NCI-H748 (cell line): ENCODE measurements at regions not wholly inside any gene's neighbourhood (a gene's known extent, or its start where the extent isn't known, plus 50 kb on each side); places are given as distances from the start of the nearest gene placed in this dataset.
A peak's percentile ranks its signal among the peaks of the same experiment; 100 is the strongest.

Experiments
- DNase-seq: peaks from one replicate; lab custom pipeline; 2025; ENCODE audit not compliant: unreplicated experiment; lab: John Stamatoyannopoulos, UW

DNA sequence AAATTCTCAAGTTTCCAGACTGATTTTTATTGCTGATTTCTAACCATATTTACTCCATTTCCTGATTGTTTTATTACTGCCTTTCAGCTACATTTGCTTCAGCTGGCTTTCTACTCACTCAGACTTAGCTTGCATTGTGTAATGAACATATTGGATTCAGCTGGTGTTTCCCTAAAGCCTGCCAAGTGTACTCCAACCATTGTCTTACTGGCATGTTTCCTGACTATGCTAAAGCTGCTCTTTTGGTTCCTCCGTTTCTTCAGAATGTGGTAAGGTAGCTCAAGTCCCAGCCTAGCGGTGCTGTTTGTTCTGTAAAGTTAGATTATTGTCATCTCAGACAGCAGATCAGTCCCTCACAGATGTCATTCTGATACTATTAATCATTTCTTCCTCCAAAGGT, 53.1 kb upstream of the GLRA2 start:
- no peak for DNase-seq

DNA sequence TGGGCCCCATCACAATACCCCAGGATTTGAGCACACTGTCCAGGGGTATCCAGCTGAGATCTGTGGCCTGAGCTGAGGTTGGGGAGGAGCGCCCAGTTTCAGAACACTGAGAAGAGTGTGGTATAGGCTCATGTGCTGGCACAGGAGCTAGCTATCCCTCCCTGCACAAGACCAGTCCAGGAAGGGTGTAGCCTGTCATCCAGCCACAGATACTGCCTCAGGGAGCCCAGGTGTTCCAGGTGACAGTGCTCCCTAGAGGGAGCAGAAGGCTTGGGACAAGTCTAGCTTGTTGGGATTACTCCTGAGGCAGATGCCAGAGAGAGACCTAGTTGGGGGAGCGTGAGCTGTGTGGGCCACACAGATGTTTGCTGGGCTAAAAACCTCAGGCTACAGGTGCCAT, 79.6 kb upstream of the GLRA2 start:
- DNase-seq: no peak

DNA sequence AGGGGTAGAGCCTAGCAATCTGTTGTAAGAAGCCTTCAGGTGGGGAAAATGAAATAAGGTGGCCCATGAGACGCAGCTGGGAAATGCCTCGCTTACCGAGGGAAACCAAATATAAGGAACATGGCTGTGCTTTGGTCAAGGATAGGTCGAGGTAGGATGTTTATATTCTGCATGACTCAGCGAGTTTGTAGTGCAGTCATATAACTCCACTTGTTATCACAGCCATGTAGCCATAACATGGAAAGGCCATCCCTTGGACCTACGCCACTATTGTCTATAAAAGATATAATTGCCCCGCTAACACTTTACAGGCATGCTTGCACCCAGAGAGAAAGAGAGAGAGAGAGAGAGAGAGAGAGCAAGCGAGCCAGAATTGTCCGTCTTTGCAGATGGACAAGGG, 80.9 kb upstream of the GLRA2 start:
- no peak for DNase-seq

DNA sequence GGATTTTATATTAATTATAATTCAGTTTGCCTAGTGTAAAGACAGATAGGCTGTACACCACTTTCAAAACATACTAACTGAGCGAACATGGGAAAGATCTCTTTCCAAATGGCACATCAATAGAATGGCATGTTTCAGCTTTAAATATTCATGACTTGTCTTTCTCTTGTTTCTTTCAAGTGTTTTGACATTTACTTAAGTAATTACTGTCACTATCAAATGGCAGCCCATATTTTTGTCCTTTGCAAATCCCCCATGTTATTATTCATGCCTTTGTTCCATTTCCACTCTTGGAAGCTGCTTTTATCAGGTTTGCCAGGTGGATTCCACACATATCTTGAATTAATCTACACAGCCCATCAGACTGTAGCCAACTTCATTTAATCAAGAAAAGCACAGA, 89.2 kb upstream of the GLRA2 start:
- DNase-seq: peak; percentile 10

DNA sequence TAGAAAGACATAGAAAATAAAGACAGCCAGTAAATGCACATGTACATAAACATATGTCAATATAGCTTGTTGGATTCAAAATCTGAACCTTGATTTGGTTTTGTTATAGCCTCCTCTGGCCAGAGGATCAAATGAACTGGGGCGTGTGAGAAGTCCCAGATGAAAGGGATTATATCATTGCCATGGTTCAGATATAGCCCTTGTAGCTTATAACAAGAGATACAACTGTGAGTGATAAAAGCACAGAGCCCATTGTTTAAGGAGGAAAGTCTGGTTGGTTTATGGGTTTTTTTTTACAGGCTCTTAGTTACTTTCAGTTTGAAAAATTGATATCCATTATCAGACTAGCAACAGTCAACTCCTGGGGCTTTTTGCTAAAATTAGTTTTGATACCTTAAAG, 101.7 kb upstream of the GLRA2 start:
- no peak for DNase-seq

DNA sequence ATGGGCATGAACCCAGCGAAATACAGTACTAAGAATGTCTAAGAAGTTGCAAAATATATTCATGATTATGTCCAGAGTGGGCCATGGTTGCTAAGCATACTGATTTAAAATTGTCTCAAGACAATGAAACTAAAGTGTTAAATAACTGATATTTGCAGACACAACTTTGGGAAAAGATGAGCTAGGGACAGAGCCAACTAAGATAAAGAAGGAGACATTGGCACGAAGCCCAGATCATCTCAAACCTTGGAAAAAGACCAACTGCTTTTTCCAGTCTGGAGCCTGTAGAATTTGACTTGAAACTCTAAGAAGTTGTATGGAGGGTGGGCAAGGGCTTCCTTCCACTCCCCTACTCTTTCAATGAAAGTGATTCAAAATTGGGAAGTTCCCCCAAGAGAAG, 108.5 kb upstream of the GLRA2 start:
- no peak for DNase-seq

DNA sequence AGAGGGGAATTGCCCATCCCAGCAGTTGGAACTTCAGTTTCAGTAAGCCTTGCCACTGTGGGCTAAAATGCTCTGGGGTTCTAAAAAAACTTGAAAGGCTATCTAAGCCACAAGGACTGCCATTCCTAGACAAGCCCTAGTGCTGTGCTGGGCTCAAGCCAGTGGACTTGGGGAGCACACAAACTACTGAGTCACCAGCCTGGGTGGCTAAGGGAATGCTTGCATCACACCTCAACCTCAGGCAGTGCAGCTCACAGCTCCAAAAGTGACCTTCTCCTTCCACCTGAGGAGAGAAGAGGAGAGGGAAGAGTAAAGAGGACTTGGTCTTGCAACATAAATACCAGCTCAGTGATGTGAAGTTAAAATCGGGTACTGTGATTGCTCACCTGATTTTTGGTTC, 116.7 kb upstream of the GLRA2 start:
- no peak for DNase-seq

DNA sequence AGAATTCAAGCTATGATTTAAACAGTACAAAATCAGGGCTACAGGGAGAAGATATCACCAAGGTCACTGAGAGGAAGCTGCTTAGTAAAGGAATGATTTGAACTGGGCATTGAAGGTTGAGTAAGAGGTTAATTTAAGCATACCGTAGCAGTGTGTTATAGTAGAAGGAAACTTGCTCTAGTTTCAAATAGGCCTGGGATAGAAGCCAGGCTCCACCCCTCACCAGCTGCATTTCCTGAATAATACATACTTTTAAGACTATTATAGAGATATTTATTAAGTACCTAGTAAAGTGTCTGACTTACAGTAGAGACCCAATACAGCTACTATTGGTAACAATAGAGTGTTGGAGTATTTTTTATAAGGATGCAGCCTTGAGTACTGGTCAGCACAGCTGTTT, 118.0 kb upstream of the GLRA2 start:
- DNase-seq: no peak

DNA sequence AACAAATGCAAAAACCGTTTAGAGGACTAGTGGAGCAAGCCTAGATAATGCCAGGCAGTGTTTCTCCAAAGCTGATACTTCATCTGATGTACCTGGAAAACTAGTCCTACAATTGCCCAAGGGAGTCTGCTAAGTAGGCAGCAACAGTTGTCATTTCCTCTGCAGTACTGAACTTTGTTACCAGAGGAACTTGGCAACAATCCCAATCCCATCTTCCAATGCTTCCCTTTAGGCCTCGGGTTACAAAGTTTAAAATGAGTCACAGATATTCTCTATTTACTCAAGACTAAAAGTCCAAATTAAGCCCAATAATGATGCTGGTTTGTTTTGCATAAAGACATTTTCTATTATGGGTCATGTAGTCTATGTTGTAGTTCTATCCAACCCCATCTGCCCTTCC, 120.0 kb upstream of the GLRA2 start:
- peak; percentile 57 for DNase-seq

DNA sequence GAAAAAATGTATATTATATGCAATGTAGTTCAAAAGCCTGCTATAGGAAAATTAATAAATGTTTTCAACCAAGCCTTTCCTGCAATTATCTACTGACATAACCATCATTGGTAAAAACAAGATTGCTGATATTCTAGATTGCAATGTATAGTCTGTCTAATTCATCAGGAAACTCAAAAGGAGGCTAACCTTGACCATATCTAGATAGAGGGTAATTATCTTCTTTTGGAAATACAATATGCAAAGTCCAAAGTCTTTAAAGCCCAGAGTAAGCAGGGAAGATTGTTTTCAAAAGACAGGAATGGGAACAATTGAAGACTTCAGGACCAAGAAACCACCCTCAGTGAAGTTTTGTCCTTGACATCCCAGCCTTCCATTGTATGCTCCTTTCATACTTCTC, 123.1 kb upstream of the GLRA2 start:
- DNase-seq: no peak

DNA sequence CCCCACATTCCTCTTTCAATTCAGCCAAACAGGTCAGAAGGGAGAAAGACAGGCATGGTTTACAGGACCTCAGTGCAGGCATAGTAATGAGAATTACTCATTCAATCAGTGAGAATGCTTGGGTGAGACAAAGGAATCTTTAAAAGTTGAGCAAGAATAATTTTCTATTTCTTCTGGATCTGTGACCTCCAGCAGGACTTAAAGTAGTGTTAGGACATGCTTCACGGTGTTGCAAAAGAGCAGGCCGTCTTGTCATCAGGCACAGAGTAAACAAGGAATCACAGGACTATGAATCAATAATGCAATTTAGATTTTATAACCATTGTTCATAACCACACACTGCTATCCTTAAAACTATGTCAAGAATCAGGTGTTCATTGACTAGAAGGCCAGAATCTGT, 130.6 kb upstream of the GLRA2 start:
- no peak for DNase-seq

DNA sequence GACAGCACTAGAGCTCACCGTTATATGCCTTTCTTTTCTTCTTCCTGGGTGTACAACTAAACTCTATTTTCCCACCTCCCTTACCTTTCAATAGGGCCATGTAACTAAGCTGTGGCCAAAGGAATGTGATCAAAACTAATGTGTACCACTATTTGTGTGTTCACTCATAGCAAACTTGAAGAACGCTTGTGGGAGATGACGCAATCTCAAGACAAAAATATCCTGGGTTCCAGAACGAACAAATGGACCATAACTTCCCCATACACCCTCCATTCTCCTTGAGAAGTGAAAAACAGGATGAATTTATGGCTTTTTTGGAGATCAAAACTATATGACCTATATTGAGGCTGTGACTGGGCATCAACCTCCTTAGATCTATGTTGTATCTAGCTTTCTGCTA, 139.7 kb upstream of the GLRA2 start:
- DNase-seq: no peak

DNA sequence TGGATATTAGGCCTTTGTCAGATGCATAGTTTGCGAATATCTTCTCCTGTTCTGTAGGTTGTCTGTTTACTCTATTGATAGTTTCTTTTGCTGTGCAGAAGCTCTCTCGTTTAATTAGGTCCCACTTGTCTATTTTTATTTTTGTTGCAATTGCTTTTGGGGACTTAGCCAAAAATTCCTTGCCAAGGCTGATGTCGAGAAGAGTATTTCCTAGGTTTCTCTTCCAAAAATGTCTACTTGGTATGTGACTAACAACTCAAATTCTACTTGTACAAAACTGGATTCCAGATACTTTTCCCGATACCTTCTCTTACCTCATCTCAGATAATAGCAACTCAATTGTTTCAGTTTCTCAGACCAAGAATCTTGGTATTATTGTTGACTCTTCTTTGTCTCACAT, 142.4 kb upstream of the GLRA2 start:
- DNase-seq: no peak

DNA sequence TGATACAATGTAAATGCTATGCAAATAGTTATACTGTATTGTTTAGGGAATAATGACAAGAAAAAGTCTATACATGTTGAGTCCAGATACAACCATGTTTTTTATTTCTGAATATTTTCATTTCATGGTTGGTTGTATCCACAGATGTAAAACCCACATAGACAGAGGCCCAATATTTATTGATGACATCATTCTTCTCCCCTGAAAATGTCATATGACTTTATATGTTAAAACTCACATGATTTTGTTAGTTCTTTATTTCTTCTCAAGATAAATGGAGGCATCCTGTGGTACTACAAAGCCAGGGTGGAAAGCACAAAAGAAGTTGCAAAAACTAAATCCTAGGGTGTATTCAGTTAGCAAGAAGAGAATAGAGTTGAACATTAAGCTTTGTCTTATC, 149.3 kb upstream of the GLRA2 start:
- DNase-seq: no peak

DNA sequence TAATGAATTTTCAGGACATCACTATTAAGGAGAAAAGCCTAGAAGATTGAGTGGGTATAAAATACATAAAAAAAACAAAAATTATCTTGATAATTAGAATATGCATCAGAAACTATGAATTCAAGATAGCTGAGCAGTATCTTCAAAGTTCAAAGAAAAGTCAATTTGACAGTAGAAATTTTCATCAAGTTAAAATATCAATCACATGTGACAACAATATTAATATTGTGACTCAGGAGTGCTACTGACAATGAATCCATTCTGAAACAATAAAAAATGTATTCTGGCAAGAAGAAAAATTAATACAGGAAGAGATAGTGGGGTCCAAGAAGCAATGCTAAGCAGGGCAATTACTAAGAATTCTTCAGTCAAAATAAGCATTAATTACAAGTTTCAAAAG, 151.9 kb upstream of the GLRA2 start:
- no peak for DNase-seq

DNA sequence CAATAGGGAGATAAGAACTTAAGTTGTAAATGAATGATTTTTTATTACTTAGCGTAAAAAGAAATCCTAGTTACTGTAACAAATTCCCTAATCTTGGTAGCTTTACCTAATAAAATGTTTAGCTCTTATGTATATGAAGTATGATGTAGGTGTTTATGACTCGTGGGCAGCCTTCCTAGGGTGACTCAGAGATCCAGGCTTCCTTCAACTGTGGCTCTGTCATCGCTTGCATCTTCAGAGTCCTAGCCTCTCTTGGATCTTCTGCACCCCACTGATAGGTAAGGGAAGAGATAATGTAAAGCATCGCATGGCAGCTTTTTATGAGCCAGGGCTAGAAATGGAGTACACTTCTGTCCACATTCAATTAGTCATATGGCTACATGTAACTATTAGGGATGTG, 165.6 kb upstream of the GLRA2 start:
- no peak for DNase-seq

DNA sequence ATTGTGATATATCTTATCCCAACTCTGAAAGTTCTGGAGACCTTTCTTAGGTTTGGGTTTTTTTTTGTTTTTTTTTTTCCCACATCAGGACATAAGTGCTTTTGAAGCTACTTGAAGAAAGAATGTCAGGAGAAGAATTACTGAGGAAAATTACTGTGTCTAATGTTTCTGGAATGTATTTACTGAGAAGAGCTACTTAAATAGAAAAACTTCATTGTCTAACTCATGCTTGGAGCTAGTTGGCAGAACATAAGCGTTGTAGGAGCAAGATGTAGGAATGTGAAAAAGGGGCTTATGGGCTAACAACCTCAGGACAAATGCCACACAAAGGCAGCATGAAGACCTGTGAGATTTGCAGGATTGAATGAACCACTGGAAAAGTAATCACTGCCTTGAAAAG, 166.6 kb upstream of the GLRA2 start:
- DNase-seq: no peak

DNA sequence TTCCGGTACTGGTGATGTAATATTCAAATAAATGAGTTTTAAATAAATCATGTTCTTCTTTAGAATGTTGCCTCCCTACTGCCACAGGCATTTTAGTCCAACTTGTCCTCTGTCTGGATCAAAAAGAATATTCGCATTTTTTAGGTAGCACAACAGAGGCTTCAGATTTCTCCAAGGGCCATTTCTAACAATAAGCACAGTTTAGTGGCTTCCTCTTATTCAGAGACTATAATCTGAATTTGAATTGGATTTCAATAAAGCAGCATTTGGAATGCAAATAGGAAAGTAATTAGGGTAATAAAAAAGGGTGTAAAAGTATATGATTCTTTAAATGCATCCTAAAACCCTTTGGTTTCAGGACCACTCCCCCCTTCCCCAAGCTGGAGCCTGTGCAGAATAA, 167.9 kb upstream of the GLRA2 start:
- no peak for DNase-seq

DNA sequence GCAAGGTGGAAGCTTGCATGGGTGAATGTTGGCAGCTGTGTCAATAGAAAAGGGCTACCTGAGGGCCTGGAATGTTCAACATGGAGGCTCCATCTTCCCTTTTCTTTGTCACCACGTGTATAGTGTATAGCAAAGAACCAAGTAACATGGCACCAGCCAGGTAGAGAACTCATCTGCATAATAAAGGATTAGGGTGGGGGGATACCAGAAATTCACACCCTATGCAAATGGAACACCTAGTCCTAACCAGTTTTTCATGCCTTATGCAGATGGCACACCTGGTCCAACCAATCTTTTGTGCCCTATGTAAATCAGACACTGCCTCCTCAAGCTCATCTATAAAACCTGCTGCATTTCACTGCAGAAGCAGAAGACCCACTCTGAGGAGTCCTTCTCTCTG, 169.6 kb upstream of the GLRA2 start:
- peak; percentile 60 for DNase-seq

DNA sequence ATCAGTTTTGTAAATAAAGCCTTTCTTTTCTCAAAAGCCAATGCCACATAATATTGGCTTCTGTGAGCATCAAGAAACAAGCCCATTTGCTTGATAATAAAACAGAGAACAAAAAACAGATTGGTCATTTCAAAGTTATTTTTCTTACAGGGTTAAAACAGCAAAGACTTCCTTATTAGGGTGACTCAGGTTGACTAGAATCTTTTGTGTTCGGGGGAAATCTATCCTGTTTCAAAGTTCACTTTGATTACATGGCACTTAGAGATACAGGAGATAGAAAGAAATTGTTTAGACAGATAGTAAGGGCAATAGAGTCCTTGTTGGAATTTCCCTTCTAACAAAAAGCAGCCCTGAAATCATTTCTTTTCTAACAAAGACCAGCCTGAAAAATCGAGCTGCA, 170.0 kb upstream of the GLRA2 start:
- DNase-seq: no peak

DNA sequence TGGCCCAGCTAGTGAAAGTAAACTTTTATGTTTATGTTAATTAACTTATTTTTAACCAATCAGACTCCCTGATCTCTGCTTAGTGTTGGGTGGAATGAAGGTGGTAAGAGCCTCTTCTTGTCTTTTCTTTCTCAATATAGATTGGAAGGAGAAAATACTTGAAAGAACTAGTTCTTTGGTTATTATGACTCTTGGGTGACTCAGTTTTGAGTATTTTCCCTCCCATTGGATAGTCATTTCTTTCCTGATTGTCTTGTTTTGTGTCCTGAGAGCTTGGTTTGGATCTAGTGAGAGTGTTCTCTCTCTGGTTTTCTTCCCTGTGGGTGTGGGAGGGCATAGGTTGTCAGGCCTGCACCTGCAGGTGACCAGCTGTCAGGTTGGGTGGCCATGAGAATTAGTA, 172.0 kb upstream of the GLRA2 start:
- DNase-seq: no peak

DNA sequence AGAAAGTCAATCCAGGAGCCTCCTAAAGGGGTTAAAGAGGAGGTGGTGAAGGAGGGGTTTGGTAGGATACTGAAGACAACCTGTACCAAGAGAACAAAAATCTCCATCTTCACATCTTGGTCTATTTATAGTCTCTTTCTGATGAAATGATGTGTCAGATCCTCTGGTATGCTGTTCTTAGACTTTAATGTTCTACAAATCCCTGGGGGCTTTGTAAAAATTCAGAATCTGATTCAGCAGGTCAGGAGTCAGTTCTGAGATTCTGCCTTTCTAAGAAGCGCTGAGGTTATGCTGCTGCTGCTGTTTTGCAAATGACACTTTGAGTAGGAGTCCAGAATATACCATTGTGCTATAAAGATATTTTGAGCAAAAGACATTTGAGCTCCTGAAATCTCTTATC, 172.9 kb upstream of the GLRA2 start:
- no peak for DNase-seq

DNA sequence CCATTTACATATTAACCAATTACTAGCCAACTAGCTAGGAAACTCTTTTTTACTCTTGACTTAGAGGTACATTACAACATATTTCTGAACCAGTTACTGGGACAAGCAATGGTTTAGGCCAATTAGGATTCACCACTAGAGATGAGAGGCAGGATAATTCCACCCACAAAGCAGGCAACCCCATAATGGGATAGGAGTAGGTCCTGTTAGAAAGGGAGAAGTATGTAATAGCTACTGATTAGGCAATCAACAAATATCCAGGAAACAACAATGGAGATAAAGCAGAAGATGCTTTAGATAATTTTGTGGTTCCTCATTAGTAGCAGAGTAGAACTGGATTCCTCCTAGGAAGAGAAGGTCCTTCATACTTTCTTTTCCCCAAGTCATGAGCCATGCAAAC, 173.8 kb upstream of the GLRA2 start:
- no peak for DNase-seq

DNA sequence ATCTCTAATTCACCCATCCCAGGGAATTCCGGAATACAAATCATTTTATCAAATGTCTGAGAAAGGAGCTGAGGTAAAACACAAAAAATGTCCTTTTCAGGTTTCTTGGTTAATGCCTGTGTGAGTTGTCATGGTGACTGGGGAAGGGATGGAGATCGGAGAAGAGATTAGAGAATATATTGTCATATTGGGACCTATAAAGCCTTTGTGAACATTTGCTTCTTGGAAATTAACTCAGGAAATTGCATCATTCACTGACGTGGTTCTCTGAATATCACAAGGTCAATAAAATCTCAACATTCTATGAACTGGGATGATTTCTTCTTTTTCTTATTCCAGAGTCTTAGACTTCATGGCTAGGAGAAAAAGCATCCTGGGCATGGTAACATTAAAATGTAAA, 174.8 kb upstream of the GLRA2 start:
- DNase-seq: no peak
